HG03175 (cell line): ENCODE measurements at regions not wholly inside any gene's neighbourhood (a gene's known extent, or its start where the extent isn't known, plus 50 kb on each side); places are given as distances from the start of the nearest gene placed in this dataset.
"Not testable (repeated sequence)": the region's sequence is repeated elsewhere in the genome, so short reads cannot be mapped to it uniquely, and the experiment has no call there.

Experiments
- ATAC-seq: cut with Tn5 transposase; IDR thresholded peaks from one replicate; pipeline ENCODE4 v1.9.1; 2021; ENCODE audit warnings: mild to moderate bottlenecking, moderate library complexity; ENCODE audit not compliant: unreplicated experiment

- no peak for ATAC-seq
Measured at GRCh38 chr15:39016706-39017105, 452.1 kb upstream of the RASGRP1 start.

GRCh38 chr15:39018966-39019365 is 454.4 kb upstream of the RASGRP1 start:
- ATAC-seq = no peak

- no peak for ATAC-seq
Measured at GRCh38 chr15:39021341-39021740, 456.7 kb upstream of the RASGRP1 start.

- no peak for ATAC-seq
Measured at GRCh38 chr15:39022532-39023305, 458.1 kb upstream of the RASGRP1 start.

- no peak for ATAC-seq
Measured at GRCh38 chr15:39025321-39025720, 460.7 kb upstream of the RASGRP1 start.

- ATAC-seq = no peak
Measured at GRCh38 chr15:39025881-39026280, 461.3 kb upstream of the RASGRP1 start.

- no peak for ATAC-seq
Measured at GRCh38 chr15:39028069-39028468, 463.5 kb upstream of the RASGRP1 start.

- ATAC-seq = no peak
Measured at GRCh38 chr15:39029741-39030140, 465.1 kb upstream of the RASGRP1 start.

GRCh38 chr15:39030291-39031070 is 465.9 kb upstream of the RASGRP1 start:
- ATAC-seq = no peak

- ATAC-seq = no peak
Measured at GRCh38 chr15:39031596-39031995, 467.0 kb upstream of the RASGRP1 start.

GRCh38 chr15:39034816-39035215 is 470.2 kb upstream of the RASGRP1 start:
- ATAC-seq = no peak

- ATAC-seq = not testable (repeated sequence)
Measured at GRCh38 chr15:39037611-39038010, 473.0 kb upstream of the RASGRP1 start.

- ATAC-seq = no peak
Measured at GRCh38 chr15:39040861-39041260, 476.2 kb upstream of the RASGRP1 start.

- ATAC-seq = no peak
Measured at GRCh38 chr15:39041979-39042495, 477.4 kb upstream of the RASGRP1 start.

GRCh38 chr15:39051626-39052322 is 487.2 kb upstream of the RASGRP1 start:
- ATAC-seq = no peak

GRCh38 chr15:39052323-39052705 is 487.7 kb upstream of the RASGRP1 start:
- no peak for ATAC-seq

- no peak for ATAC-seq
Measured at GRCh38 chr15:39053480-39053879, 488.9 kb upstream of the RASGRP1 start.

- no peak for ATAC-seq
Measured at GRCh38 chr15:39054128-39054732, 489.6 kb upstream of the RASGRP1 start.

GRCh38 chr15:39056357-39056756 is 491.7 kb upstream of the RASGRP1 start:
- ATAC-seq = no peak

GRCh38 chr15:39058351-39059131 is 493.9 kb upstream of the RASGRP1 start:
- ATAC-seq = no peak
